H9 (cell line): ENCODE measurements at regions not wholly inside any gene's neighbourhood (a gene's known extent, or its start where the extent isn't known, plus 50 kb on each side); places are given as distances from the start of the nearest gene placed in this dataset.

ENCODE experiments used
- DNase-seq: peaks from one replicate; pipeline ENCODE4 v3.0.0-alpha.2; 2017
- H2AFZ ChIP-seq: one replicate; pipeline ENCODE4 v1.6.1; 2013; ENCODE audit warnings: mild to moderate bottlenecking, low read length, control low read depth, moderate library complexity
- H2AK5ac ChIP-seq: 2 replicates; pipeline ENCODE4 v1.6.1; 2013; ENCODE audit warnings: low read length, control low read depth, mixed read lengths; ENCODE audit not compliant: insufficient read length
- H2BK120ac ChIP-seq: one replicate; pipeline ENCODE4 v1.6.1; 2013; ENCODE audit warnings: low read depth, mild to moderate bottlenecking, low read length, control low read depth, inconsistent platforms; ENCODE audit not compliant: poor library complexity, severe bottlenecking
- H2BK12ac ChIP-seq: 2 replicates; pipeline ENCODE4 v1.6.1; 2013; ENCODE audit warnings: low read length, control low read depth, mixed read lengths, low read depth; ENCODE audit not compliant: insufficient read length
- H2BK15ac ChIP-seq: 2 replicates; pipeline ENCODE4 v1.6.1; 2013; ENCODE audit warnings: low read depth, low read length, control low read depth
- H2BK20ac ChIP-seq: one replicate; pipeline ENCODE4 v1.6.1; 2013; ENCODE audit warnings: low read depth, mild to moderate bottlenecking, low read length, control low read depth, inconsistent platforms; ENCODE audit not compliant: poor library complexity, severe bottlenecking
- H2BK5ac ChIP-seq: 2 replicates; pipeline ENCODE4 v1.6.1; 2013; ENCODE audit warnings: low read length, control low read depth, mixed read lengths; ENCODE audit not compliant: insufficient read length
- H3K14ac ChIP-seq: 2 replicates; pipeline ENCODE4 v1.6.1; 2013; ENCODE audit warnings: low read length, control low read depth; ENCODE audit not compliant: insufficient read depth
- H3K18ac ChIP-seq: 2 replicates; pipeline ENCODE4 v1.6.1; 2013; ENCODE audit warnings: low read depth, mild to moderate bottlenecking, mixed read lengths, low read length, control low read depth; ENCODE audit not compliant: insufficient read length
- H3K23ac ChIP-seq: 2 replicates; pipeline ENCODE4 v1.6.1; 2013; ENCODE audit warnings: low read length, control low read depth, mixed read lengths, low read depth; ENCODE audit not compliant: insufficient read length
- H3K23me2 ChIP-seq: 2 replicates; pipeline ENCODE4 v1.6.1; 2013; ENCODE audit warnings: low read depth, mild to moderate bottlenecking, mixed read lengths, low read length, control low read depth; ENCODE audit not compliant: insufficient read length, poor library complexity, severe bottlenecking
- H3K27ac ChIP-seq: 2 replicates; pipeline ENCODE4 v1.5.1; 2013; ENCODE audit warnings: low read length, control low read depth, mixed read lengths, low read depth; ENCODE audit not compliant: insufficient read length
- H3K27me3 ChIP-seq: 2 replicates; pipeline ENCODE4 v1.6.1; 2013; ENCODE audit warnings: low read length, control low read depth, inconsistent platforms; ENCODE audit not compliant: insufficient read depth
- H3K4ac ChIP-seq: 2 replicates; pipeline ENCODE4 v1.6.1; 2013; ENCODE audit warnings: low read depth, mild to moderate bottlenecking, control low read depth, inconsistent platforms, low read length, moderate library complexity
- H3K4me1 ChIP-seq: 2 replicates; pipeline ENCODE4 v1.6.1; 2013; ENCODE audit warnings: low read length, control low read depth, inconsistent platforms; ENCODE audit not compliant: insufficient read depth
- H3K4me2 ChIP-seq: 2 replicates; pipeline ENCODE4 v1.6.1; 2013; ENCODE audit warnings: low read length, control low read depth, mixed read lengths; ENCODE audit not compliant: insufficient read length, insufficient read depth
- H3K56ac ChIP-seq: 2 replicates; pipeline ENCODE4 v1.6.1; 2013; ENCODE audit warnings: low read depth, mild to moderate bottlenecking, mixed read lengths, low read length, control low read depth; ENCODE audit not compliant: insufficient read length
- H3K79me1 ChIP-seq: 2 replicates; pipeline ENCODE4 v1.6.1; 2013; ENCODE audit warnings: low read depth, mild to moderate bottlenecking, moderate library complexity, low read length, control low read depth, inconsistent platforms; ENCODE audit not compliant: insufficient read depth, poor library complexity, severe bottlenecking
- H3K79me2 ChIP-seq: 2 replicates; pipeline ENCODE4 v1.6.1; 2013; ENCODE audit warnings: low read length, control low read depth, inconsistent platforms; ENCODE audit not compliant: insufficient read depth
- H3K9ac ChIP-seq: 2 replicates; pipeline ENCODE4 v1.6.1; 2013; ENCODE audit warnings: low read length, control low read depth, mixed read lengths; ENCODE audit not compliant: insufficient read length; ENCODE audit errors: extremely low read depth
- H3K9me3 ChIP-seq: one replicate; pipeline ENCODE4 v1.6.1; 2013; ENCODE audit warnings: low read depth, low read length, inconsistent platforms; ENCODE audit not compliant: control insufficient read depth
- H3T11ph ChIP-seq: one replicate; pipeline ENCODE4 v1.6.1; 2013; ENCODE audit warnings: mild to moderate bottlenecking, low read length, control low read depth, inconsistent platforms
- H4K20me1 ChIP-seq: one replicate; pipeline ENCODE4 v1.6.1; 2013; ENCODE audit not compliant: control insufficient read depth, insufficient read length, insufficient read depth
- H4K5ac ChIP-seq: 2 replicates; pipeline ENCODE4 v1.6.1; 2013; ENCODE audit warnings: low read depth, mild to moderate bottlenecking, mixed read lengths, low read length, control low read depth; ENCODE audit not compliant: insufficient read length
- H4K8ac ChIP-seq: replicated peaks from 2 replicates; pipeline ENCODE4 v1.6.1; 2013; ENCODE audit warnings: low read length, control low read depth, mixed read lengths, low read depth; ENCODE audit not compliant: insufficient read length
- H4K91ac ChIP-seq: 2 replicates; pipeline ENCODE4 v1.6.1; 2013; ENCODE audit warnings: low read depth, mild to moderate bottlenecking, moderate library complexity, mixed read lengths, low read length, control low read depth; ENCODE audit not compliant: insufficient read length
- H3K27ac Mint-ChIP-seq, 3 experiments: 2 replicates in 2 of 3; 3 replicates in 1 of 3; pipeline ENCODE4 v1.8.0; 2020 to 2021; ENCODE audit warnings: mixed read lengths in 3 of 3, mild to moderate bottlenecking in 1 of 3, moderate library complexity in 1 of 3
- H3K27me3 Mint-ChIP-seq: 2 replicates; pipeline ENCODE4 v1.8.0; 2021; ENCODE audit warnings: low read depth, mild to moderate bottlenecking, moderate library complexity, mixed read lengths
- H3K36me3 Mint-ChIP-seq, 3 experiments: 2 replicates in 2 of 3; 3 replicates in 1 of 3; pipeline ENCODE4 v1.8.0; 2020 to 2021; ENCODE audit warnings: low read depth in 3 of 3, mixed read lengths in 3 of 3; ENCODE audit not compliant: insufficient read depth in 1 of 3
- H3K4me1 Mint-ChIP-seq, 2 experiments: 2 replicates each; pipeline ENCODE4 v1.8.0; 2020; ENCODE audit warnings: mixed read lengths in 2 of 2
- H3K4me3 Mint-ChIP-seq, 2 experiments: 2 replicates in 1 of 2; 3 replicates in 1 of 2; pipeline ENCODE4 v1.8.0; 2020 to 2021; ENCODE audit warnings: mild to moderate bottlenecking in 2 of 2, mixed read lengths in 2 of 2, moderate library complexity in 1 of 2
- H3K9me3 Mint-ChIP-seq, 2 experiments: 2 replicates in 1 of 2; 3 replicates in 1 of 2; pipeline ENCODE4 v1.8.0; 2020; ENCODE audit warnings: mild to moderate bottlenecking in 2 of 2, mixed read lengths in 2 of 2, moderate library complexity in 1 of 2
- CTCF ChIP-seq: fragments of 200-600 bp; sonication (generic); conservative IDR thresholded peaks from 3 replicates; pipeline ENCODE4 v1.8.0; 2021; ENCODE audit warnings: antibody characterized with exemption, mild to moderate bottlenecking
- WGBS: extraction: QIAGEN DNeasy Blood & Tissue Kit; methylation state at CpG from one replicate; pipeline ENCODE4 v1.1.7; 2013; ENCODE audit warnings: missing lambda C conversion rate, low lambda C conversion rate, mixed read lengths; ENCODE audit not compliant: insufficient read length; ENCODE audit errors: extremely low coverage; 5-methylcytosine and 5-hydroxymethylcytosine counted together

GRCh38 chr20:46791722-46792416, 82.4 kb downstream of the SLC2A10 start:
- no peak overlapping the region for H3K23ac ChIP-seq
- H3K4me2 ChIP-seq = no peak overlapping the region
- no peak overlapping the region for H3T11ph ChIP-seq
- H3K9me3 ChIP-seq = no peaks in the 10 kb centered on the region
- DNase-seq = no peak
- H2BK120ac ChIP-seq = no peak overlapping the region
- H2BK12ac ChIP-seq = no peak overlapping the region
- peaks cover 10 to 12% of the 10 kb centered on the region in 2 experiments for H3K4me1 Mint-ChIP-seq
- H3K27ac ChIP-seq = no peak overlapping the region
- H3K4ac ChIP-seq = no peak overlapping the region
- H2AFZ ChIP-seq = no peak overlapping the region
- H3K4me1 ChIP-seq = no peaks in the 10 kb centered on the region
- no peaks in the 10 kb centered on the region for H3K9me3 Mint-ChIP-seq
- H3K27me3 ChIP-seq = no peaks in the 10 kb centered on the region
- H3K79me2 ChIP-seq = no peaks in the 10 kb centered on the region
- H2AK5ac ChIP-seq = no peak overlapping the region
- H3K14ac ChIP-seq = no peak overlapping the region
- WGBS = no CpG with 5 or more reads among the region's 10 CpGs
- H3K27ac Mint-ChIP-seq = no peak overlapping the region
- no peaks in the 10 kb centered on the region for H4K20me1 ChIP-seq
- no peaks in the 10 kb centered on the region for H3K23me2 ChIP-seq
- H3K18ac ChIP-seq = no peak overlapping the region
- no peaks in the 10 kb centered on the region; the same call in 1 of the 2 replicates for H3K27me3 Mint-ChIP-seq
- no peak overlapping the region for H2BK15ac ChIP-seq
- no peak overlapping the region for H3K9ac ChIP-seq
- no peaks in the 10 kb centered on the region for H3K36me3 Mint-ChIP-seq
- H3K4me3 Mint-ChIP-seq = no peak overlapping the region
- no peak overlapping the region for H2BK20ac ChIP-seq
- no peak overlapping the region for H4K8ac ChIP-seq
- no peaks in the 10 kb centered on the region for H3K79me1 ChIP-seq
- peak; percentile 30; the same call in 2 of the 3 replicates for TF ChIP-seq CTCF
- H2BK5ac ChIP-seq = no peak overlapping the region
- no peak overlapping the region for H4K91ac ChIP-seq
- no peak overlapping the region for H4K5ac ChIP-seq
- H3K56ac ChIP-seq = no peak overlapping the region
